ENCODE measurements at regions not wholly inside any gene's neighbourhood (a gene's known extent, or its start where the extent isn't known, plus 50 kb on each side); places are given as distances from the start of the nearest gene placed in this dataset.

DNA sequence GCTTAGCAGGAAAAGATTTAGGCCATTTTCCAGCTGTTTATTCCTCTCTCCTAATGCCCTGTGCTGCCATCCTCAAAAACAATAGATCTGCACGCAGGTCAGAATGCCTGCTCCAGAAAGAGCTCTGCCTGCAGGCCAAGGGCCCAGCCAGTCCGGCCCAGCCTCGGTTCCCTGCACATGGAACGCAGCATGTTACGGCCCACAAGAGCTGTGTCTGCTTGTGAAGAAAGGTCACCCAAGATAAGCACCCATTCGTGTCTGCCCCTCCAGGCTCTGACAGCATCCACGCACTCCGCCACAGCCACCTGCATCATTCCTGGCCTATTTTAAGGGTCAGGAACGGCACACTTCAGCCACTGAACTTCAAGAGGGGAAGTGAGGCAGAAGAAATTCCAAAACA lies 152.2 kb downstream of the SPATA19 start:
- Histone ChIP-seq H3K4me1 (ENCODE audit: control insufficient read depth in 2 of 3, insufficient read depth in 2 of 3, low read depth in 1 of 3, low read length in 3 of 3) (no peaks in the 10 kb centered on the region), H3K9ac (ENCODE audit: low read length in 3 of 3) (no peak overlapping the region), H3K27ac (ENCODE audit: low read depth in 2 of 2, low read length in 2 of 2) (no peak overlapping the region), H3K4me3 (ENCODE audit: low read length in 3 of 3) (no peak overlapping the region), H3K27me3 (ENCODE audit: control insufficient read depth, insufficient read depth, low read length) (no peaks in the 10 kb centered on the region), H3K9me3 (ENCODE audit: control insufficient read depth in 2 of 3, insufficient read depth in 1 of 3, low read length in 3 of 3) (no peaks in the 10 kb centered on the region), H3K36me3 (ENCODE audit: control insufficient read depth in 2 of 3, insufficient read depth in 3 of 3, low read length in 3 of 3) (no peaks in the 10 kb centered on the region)
- no peak for DNase-seq
- intact Hi-C loops (cut with DNase I) = no loop called here
- TF ChIP-seq, protein P1, sequence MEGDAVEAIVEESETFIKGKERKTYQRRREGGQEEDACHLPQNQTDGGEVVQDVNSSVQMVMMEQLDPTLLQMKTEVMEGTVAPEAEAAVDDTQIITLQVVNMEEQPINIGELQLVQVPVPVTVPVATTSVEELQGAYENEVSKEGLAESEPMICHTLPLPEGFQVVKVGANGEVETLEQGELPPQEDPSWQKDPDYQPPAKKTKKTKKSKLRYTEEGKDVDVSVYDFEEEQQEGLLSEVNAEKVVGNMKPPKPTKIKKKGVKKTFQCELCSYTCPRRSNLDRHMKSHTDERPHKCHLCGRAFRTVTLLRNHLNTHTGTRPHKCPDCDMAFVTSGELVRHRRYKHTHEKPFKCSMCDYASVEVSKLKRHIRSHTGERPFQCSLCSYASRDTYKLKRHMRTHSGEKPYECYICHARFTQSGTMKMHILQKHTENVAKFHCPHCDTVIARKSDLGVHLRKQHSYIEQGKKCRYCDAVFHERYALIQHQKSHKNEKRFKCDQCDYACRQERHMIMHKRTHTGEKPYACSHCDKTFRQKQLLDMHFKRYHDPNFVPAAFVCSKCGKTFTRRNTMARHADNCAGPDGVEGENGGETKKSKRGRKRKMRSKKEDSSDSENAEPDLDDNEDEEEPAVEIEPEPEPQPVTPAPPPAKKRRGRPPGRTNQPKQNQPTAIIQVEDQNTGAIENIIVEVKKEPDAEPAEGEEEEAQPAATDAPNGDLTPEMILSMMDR (IDR thresholded peaks at IDR 0.05; ENCODE audit: borderline replicate concordance, extremely low read depth, insufficient read depth) = no peak
- FAIRE-seq = no peak

DNA sequence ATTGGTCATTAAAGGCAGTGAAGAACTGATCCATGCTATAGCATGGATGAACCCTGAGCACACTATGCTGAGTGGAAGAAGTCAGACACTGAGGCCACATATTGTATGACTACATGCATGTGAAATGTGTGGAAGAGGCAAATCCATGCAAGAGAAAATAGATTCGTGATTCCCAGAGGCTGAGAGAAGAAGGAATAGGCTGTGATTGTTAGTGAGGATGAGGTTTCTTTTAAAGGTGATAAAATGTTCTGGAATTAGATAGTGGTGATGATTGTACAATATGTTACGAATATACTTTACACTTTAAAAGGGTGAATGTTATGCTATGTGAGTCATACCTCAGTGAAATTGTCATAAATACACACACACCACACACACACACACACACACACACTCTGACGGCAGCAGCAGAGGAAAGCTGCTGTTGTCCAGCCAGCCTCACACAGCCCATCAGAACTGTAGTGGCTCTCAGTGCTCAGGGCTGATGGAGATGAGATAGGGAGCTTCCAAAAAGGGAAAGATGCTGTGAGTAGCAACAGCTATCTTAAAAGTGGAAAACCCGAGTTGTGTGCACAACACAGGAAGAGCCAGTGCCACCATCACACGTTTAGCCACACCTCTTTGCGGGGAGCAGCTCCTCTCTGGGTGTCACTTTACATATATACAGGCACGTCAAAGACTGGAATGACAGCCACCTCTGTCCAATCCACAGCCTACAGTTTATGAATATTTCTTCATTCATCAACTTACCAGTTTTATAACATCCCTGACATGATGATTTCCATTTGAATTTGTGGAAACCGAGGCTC lies 153.0 kb downstream of the SPATA19 start:
- TF ChIP-seq, protein P1 (IDR thresholded peaks at IDR 0.05; ENCODE audit: borderline replicate concordance, extremely low read depth, insufficient read depth) = no peak

DNA sequence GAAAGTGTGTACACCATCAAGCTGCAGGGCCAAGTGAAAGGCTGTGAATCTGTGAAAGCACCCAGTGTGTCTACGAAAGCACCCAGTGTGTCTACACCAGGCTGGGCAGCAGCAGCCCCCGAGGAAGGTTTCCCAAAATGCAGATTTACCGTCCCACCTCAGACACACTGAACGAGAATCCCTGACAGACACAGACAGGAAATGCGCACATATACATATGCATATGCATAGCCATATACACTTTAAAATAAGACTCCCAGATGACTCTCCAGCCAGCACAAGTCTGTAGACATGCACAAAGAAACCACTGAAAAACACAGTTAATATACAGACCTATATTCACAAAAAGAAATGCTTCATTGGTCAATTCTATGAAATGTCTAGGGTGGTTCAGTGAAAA lies 155.5 kb upstream of the OPCML start:
- Histone ChIP-seq H3K27ac (ENCODE audit: low read depth in 2 of 2, low read length in 2 of 2) (no peak overlapping the region), H3K4me1 (ENCODE audit: control insufficient read depth in 2 of 3, insufficient read depth in 2 of 3, low read depth in 1 of 3, low read length in 3 of 3) (no peaks in the 10 kb centered on the region), H3K9me3 (ENCODE audit: control insufficient read depth in 2 of 3, insufficient read depth in 1 of 3, low read length in 3 of 3) (no peaks in the 10 kb centered on the region), H3K4me3 (ENCODE audit: low read length in 3 of 3) (no peak overlapping the region), H3K36me3 (ENCODE audit: control insufficient read depth in 2 of 3, insufficient read depth in 3 of 3, low read length in 3 of 3) (no peaks in the 10 kb centered on the region), H3K27me3 (ENCODE audit: control insufficient read depth, insufficient read depth, low read length) (no peaks in the 10 kb centered on the region), H3K9ac (ENCODE audit: low read length in 3 of 3) (no peak overlapping the region)
- FAIRE-seq = no peak
- intact Hi-C loops (cut with DNase I) = no loop called here
- TF ChIP-seq, protein P1 (IDR thresholded peaks at IDR 0.05; ENCODE audit: borderline replicate concordance, extremely low read depth, insufficient read depth) = no peak
- DNase-seq = no peak

More for the DNA sequence above, 153.0 kb downstream of the SPATA19 start:
- Histone ChIP-seq H3K9ac (ENCODE audit: low read length in 3 of 3) (no peak overlapping the region), H3K4me3 (ENCODE audit: low read length in 3 of 3) (no peak overlapping the region), H3K4me1 (ENCODE audit: control insufficient read depth in 2 of 3, insufficient read depth in 2 of 3, low read depth in 1 of 3, low read length in 3 of 3) (no peaks in the 10 kb centered on the region), H3K27ac (ENCODE audit: low read depth in 2 of 2, low read length in 2 of 2) (no peak overlapping the region), H3K36me3 (ENCODE audit: control insufficient read depth in 2 of 3, insufficient read depth in 3 of 3, low read length in 3 of 3) (no peaks in the 10 kb centered on the region), H3K27me3 (ENCODE audit: control insufficient read depth, insufficient read depth, low read length) (no peaks in the 10 kb centered on the region), H3K9me3 (ENCODE audit: control insufficient read depth in 2 of 3, insufficient read depth in 1 of 3, low read length in 3 of 3) (no peaks in the 10 kb centered on the region)
- DNase-seq (no peak), FAIRE-seq (no peak)
- intact Hi-C loops (cut with DNase I) = no loop called here
